GM19395 (cell line): ENCODE measurements at regions not wholly inside any gene's neighbourhood (a gene's known extent, or its start where the extent isn't known, plus 50 kb on each side); places are given as distances from the start of the nearest gene placed in this dataset.

ENCODE experiments used
- ATAC-seq: cut with Tn5 transposase; IDR thresholded peaks from one replicate; pipeline ENCODE4 v1.9.1; 2021; ENCODE audit warnings: mild to moderate bottlenecking, moderate library complexity; ENCODE audit not compliant: unreplicated experiment

DNA sequence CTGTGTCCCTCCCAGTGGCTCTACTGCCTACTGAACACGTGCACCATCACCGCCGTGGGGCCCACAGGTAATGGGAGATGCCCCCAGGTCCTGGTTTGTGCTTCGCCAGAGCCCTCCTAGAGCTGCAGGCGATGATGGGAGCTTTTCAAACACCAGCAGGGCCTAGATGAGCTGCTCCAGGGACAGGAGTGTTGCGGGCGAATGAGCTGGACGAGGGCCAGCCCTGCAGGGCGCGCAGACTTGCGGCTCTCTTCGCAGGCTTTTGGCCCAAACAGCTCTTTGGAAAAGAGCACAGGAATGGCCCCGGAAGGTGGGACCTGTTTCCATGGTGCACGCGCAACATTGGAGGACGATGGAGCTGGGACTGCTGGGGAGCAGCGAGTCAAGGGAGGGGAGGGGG lies 409.3 kb upstream of the SULF2 start:
- ATAC-seq = no peak

DNA sequence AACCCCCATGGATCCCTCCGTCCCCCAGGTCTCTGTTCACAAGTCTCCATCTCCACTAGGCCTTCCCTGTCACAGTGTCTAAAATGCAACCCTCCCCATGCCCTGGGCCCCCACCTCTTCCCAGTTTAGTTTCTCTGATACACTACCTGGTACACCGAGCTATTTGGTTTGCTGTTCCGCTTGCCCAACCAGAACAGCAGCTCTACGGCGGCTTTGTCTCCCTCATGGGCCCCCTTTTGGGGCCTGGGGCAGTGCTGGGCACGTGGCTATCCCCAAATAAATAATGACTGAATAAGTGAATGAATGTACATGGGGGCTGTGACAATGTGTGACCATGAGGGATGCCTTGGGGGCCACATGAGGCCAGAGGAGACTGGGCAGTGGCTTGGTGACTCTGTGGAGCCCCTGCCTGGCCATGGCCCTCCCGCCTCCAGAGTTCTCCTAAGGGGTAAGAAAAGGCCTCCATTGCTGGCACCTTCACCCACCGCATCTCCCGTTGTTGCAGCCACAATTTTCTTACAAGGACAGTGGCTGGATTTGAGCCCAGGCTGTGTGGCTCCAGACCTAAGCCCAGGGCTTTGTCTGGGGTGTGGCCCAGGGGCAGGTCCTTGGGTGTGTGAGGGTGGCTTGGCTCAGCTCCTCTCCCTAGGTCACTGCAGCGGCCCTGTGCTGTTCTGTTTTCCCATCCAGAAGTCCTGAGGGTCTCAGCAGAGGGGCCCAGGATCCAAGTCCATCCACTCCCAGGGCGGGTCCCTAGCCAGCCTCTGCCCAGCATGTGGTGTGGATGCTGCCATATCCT lies 408.5 kb upstream of the SULF2 start:
- ATAC-seq = no peak

GRCh38 chr20:48192109-48192508 lies 406.8 kb upstream of the SULF2 start:
- no peak for ATAC-seq

GRCh38 chr20:48191200-48191599 lies 405.9 kb upstream of the SULF2 start:
- ATAC-seq = no peak

- no peak for ATAC-seq
Measured at GRCh38 chr20:48190757-48191156, 405.5 kb upstream of the SULF2 start.

DNA sequence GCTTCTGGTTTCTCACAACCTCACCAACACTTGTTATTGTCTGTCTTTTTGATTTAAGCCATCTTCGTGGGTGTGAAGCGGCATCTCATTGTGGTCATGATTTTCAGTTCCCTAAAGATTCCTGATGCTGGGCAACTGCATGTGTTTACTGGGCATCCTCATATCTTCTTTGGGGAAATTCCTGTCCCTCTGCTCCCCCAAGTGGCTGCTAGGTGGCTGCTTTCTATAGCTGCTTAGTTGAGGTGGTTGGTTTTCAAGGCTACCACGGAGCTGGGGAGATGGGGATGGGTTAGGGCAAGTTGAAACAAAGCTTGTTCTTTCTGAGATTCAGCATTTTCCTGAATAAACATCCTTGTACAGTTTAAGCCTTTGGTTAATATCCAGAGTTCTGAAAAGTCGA lies 403.9 kb upstream of the SULF2 start:
- ATAC-seq = no peak

DNA sequence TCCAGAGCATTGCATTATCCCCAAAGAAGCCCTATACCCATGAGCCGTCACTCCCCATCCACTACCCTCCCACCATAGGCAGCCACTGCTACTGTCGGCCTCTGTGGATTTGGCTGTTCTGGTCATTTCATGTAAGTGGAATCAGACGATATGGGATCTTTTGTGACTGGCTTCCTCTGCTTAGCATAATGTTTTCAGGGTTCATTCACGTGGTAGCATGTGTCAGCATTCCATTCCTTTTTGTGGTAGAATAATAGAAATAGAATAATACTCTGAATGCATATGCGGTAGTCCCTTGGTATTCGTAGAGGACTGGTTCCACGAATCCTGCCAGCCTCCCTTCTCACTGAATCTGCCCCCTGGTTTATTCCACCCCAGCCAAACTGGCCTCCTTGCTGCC lies 402.6 kb upstream of the SULF2 start:
- ATAC-seq = no peak

DNA sequence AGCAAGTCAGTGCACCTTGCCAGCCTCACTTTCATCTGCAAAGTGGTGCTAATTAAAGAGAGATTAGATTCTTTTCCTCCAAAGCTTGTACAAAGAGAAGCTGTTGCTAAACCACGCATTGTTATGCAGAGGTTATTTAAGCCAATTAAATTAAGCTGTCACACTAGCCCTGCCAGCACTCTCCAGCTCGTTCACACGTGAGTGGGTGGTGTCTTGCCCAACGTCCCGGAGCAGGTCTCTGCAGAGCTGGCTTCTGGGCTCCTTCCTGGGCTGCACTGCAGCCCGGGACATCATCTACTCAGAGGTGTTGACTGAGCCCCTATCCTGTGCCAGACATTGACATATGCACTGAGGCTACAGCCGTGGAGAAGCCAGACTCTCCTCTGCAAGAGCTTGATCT lies 401.6 kb upstream of the SULF2 start:
- ATAC-seq = no peak

GRCh38 chr20:48186447-48186846 lies 401.2 kb upstream of the SULF2 start:
- ATAC-seq = no peak

GRCh38 chr20:48184229-48184628 lies 398.9 kb upstream of the SULF2 start:
- ATAC-seq = no peak

DNA sequence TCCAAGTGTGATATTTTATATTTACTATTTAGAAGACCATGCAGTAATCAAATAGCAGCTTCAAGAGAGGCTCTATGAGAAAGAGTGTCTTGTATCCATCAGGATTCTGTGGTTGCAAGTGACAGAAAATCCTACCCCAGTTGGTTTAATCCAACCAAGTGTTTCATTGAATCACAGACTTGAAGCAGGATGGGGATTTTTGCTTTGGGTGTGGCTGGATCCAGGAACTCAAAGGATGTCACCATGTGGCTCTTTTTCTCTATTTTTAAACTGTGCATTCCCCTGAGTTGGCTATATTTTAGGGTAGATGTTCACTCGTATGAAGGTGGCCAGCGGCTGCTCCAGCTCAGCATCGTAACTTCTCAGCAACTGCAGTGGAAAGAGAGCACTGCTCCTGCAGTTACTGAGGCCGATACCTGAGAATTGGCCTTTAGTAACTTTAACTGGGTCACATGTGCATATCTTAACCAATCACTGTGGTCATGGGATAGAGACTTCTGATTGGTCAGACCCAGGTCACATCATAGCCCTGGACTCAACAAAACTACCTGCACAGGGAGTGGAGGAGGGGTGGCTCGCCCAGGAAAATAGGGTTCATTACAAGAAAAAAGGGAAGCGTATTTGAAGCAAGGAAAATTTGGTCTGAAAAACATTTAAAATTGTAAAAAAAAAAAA lies 396.1 kb upstream of the SULF2 start:
- no peak for ATAC-seq

GRCh38 chr20:48180618-48181017 lies 395.3 kb upstream of the SULF2 start:
- no peak for ATAC-seq

DNA sequence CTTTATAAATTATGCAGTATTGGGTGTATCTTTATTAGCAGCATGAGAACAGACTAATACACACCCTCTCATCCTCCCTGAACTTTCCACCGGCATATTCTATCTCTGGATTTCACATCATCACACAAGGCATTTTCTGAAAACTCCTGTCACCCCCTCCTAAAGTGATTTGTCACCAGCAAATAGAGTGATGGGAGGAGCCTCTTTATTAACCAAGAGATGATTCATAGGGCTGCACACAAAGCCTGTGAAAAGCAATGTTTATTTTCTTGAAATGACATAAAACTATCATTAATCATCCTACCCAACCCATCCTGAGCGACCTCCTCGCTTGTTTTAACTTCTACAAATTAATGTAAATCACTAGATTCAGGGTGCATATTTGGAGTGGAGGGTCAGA lies 394.7 kb upstream of the SULF2 start:
- ATAC-seq = no peak

DNA sequence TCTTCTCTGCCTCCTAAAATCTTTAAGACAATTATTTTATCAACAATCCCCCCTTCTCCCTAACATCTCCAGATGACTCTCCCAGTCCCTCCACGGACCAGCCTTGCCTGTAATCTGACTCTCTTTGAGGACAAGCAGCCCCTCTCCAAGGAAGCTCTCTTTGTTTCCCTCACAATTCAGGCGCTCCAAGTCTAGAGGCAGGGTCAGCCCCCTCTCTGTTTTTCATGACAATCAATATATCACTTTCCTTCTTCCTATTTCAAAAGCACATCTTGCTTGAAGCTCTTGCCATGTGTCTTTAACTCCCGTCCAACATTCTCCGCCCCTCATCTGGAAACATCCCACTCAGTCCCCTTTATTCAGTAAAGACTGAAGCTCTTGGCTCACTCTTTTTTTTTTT lies 393.4 kb upstream of the SULF2 start:
- no peak for ATAC-seq

DNA sequence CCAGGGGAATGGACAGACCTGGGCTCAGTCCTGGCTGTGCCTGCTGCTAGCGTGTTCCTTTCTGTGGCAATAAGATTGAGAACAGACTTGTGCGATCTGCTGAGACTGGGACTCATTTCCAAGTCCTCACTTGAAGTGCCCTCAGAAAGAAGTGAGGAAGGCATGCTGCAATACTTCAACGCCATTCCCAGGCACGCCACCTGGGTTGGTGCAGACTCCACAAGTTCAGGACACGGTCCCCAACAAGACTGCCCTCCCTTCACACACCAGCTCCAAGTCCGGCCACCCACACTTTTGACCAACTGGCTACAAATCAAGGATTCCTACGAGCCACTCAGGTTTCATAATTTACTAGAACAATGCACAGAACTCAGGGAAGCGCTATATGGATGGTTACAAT lies 391.8 kb upstream of the SULF2 start:
- ATAC-seq = no peak

DNA sequence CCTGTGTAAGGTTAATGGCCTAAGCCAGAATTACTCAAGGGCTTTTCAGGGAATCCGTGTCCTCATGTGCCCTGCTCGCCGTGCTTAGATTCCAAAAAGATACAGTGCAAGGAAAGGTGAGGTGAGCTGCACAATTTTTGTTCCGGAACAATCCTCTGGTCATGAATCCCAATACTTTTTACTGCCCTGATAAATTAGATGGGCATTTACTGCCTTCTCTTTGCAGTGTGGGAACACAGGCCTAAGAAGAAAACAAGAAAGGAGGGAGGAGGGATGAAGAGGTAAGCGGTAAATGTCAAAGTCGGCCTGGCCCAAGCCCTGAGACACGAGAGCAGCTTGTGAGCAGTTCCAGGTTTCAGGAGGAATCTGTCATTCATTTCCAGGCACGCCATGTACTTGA lies 390.9 kb upstream of the SULF2 start:
- ATAC-seq = no peak

DNA sequence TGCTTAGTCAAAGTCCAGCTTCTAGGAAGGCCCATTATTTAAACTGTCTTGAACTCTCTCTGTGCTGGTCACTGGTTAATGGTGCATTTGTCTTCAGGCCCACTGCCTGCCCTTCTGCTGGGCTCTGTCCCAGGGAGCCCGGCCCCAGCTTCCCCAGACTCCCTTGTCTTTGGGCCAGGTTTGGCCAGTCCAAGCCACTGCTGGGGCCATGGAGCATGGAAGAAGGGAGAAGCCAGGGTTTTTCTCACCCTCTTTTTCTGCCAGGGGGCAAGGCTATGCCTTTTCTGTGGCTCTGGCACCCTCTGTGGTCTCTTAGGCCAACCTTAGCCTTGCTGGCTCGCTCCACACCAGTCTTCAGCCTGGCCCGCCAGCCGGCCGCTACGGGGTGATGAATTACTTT lies 390.0 kb upstream of the SULF2 start:
- no peak for ATAC-seq

- ATAC-seq = no peak
Measured at GRCh38 chr20:48172357-48172702, 387.0 kb upstream of the SULF2 start.

GRCh38 chr20:48171626-48172356 lies 386.5 kb upstream of the SULF2 start:
- no peak for ATAC-seq

- no peak for ATAC-seq
Measured at GRCh38 chr20:48171071-48171470, 385.8 kb upstream of the SULF2 start.

DNA sequence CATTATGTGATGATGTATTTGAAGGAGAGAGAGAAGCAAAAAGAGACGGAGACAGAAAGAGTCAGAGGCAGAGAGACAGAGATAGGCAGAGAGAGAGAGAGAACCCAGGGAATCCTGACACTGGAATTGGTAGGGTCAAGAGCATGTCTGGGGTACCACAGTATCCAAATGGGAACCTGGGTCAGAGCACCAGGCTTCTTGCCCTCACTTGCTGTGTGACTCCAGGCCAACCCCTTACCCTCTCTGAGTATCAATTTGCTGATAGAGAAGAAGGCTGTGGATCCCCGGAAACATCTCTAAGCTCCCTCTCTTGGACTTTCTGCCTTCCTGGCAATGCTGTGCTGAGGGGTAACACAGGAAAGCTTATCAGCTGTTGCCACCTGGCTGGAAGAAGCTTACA lies 385.3 kb upstream of the SULF2 start:
- no peak for ATAC-seq

DNA sequence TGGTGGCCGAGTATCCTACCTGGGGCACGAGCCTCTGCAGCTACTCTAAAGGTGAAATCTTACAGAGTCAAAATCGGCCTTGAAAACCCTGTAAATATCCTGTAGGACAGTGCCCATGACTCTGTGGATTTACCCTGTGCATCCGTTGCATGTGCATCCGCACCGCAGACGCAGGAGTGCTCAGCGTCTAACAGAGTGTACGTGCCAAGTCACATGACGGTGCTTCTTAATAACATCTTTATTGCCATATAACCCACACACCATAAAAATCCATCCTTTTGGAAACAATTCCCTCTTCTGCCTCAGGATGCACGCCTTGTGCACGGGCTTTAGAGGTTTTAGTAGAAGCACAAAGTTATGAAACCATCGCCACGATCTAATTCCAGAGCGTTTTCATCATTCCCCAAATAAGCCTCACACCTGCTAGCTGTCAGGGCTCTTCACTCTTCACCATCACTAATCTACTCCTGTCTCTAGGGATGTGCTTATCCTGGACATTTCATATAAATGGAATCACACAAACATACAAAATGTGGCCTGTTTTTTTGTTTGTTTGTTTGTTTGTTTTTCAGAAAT lies 384.5 kb upstream of the SULF2 start:
- ATAC-seq = no peak
